ENCODE measurements at regions not wholly inside any gene's neighbourhood (a gene's known extent, or its start where the extent isn't known, plus 50 kb on each side); places are given as distances from the start of the nearest gene placed in this dataset.

DNA sequence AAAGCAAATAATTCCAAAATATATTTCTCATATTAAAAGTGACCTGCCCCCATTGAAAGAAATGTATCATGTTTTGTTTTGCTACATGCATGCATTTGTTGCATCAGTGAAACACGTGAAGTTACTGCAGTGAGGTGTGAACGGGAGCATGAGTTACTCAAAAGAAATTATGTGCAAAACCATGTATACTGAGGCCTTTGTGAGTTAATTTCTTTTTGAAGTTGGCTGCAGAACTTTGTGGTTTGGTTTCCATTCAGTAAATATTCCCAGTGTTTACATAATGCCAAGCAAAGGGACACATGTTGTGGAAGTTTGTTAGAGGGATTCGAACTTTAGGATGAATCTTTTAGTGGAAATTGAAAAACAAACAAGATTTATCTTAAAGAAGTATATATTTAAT is 619.4 kb upstream of the ADAMTS5 start:
- TF ChIP-seq, protein P1, sequence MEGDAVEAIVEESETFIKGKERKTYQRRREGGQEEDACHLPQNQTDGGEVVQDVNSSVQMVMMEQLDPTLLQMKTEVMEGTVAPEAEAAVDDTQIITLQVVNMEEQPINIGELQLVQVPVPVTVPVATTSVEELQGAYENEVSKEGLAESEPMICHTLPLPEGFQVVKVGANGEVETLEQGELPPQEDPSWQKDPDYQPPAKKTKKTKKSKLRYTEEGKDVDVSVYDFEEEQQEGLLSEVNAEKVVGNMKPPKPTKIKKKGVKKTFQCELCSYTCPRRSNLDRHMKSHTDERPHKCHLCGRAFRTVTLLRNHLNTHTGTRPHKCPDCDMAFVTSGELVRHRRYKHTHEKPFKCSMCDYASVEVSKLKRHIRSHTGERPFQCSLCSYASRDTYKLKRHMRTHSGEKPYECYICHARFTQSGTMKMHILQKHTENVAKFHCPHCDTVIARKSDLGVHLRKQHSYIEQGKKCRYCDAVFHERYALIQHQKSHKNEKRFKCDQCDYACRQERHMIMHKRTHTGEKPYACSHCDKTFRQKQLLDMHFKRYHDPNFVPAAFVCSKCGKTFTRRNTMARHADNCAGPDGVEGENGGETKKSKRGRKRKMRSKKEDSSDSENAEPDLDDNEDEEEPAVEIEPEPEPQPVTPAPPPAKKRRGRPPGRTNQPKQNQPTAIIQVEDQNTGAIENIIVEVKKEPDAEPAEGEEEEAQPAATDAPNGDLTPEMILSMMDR (IDR thresholded peaks at IDR 0.05; ENCODE audit: unreplicated experiment), result no peak
- no peaks in the 10 kb centered on the region for H3K36me3 Mint-ChIP-seq (ENCODE audit: insufficient read depth, unreplicated experiment)
- ChIA-PET CTCF (interaction anchor here (0.5 kb wide), 1 partner anchor 22 kb away, joined by 3 read pairs; no protein-coding TSS in a partner anchor), POLR2A (no interaction called here)
- H3K9me3 Mint-ChIP-seq (ENCODE audit: unreplicated experiment), result peaks cover 8% of the 10 kb centered on the region
- no peaks in the 10 kb centered on the region for H3K4me1 Mint-ChIP-seq (ENCODE audit: insufficient read depth, unreplicated experiment)
- intact Hi-C loops (cut with micrococcal nuclease), result no loop called here
- no peak for DNase-seq (ENCODE audit: unreplicated experiment)
- no peak overlapping the region for H3K4me3 Mint-ChIP-seq (ENCODE audit: unreplicated experiment)
- no peaks in the 10 kb centered on the region for H3K27me3 Mint-ChIP-seq (ENCODE audit: insufficient read depth, unreplicated experiment)
- no TSS peak for BruUV-seq (replicated peaks)
- H3K27ac Mint-ChIP-seq (ENCODE audit: low read depth, unreplicated experiment), result no peak overlapping the region

DNA sequence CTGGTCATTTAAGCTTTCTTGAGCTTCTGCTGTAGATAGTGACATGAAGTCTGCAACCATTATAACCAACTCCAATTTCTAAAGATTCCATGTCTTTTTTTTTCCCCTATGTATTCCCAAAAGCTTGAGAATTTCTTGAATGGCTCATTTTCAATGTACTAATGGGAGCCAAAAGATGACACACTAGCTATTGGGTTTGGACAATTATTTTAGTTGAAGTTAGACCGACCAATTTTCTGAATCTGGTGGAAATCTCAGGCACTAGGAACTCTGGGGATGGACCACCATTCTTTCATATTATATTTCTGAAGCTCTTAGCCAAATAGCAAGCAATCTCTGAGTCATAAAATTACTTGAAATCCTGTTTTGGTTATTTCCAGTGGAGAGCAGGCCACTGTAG is 617.4 kb upstream of the ADAMTS5 start:
- no peaks in the 10 kb centered on the region for H3K27me3 Mint-ChIP-seq (ENCODE audit: insufficient read depth, unreplicated experiment)
- CTCF ChIA-PET, result interaction anchor here (0.6 to 2.6 kb wide), 5 partner anchors 20 to 1357 kb away, joined by 3 to 22 read pairs (median 3); no protein-coding TSS in a partner anchor
- no peak for DNase-seq (ENCODE audit: unreplicated experiment)
- no peak overlapping the region for H3K4me3 Mint-ChIP-seq (ENCODE audit: unreplicated experiment)
- TF ChIP-seq, protein P1 (IDR thresholded peaks at IDR 0.05; ENCODE audit: unreplicated experiment), result no peak
- POLR2A ChIA-PET, result no interaction called here
- intact Hi-C loops (cut with micrococcal nuclease), result no loop called here
- no TSS peak for BruUV-seq (replicated peaks)
- peaks cover 8% of the 10 kb centered on the region for H3K9me3 Mint-ChIP-seq (ENCODE audit: unreplicated experiment)
- no peaks in the 10 kb centered on the region for H3K36me3 Mint-ChIP-seq (ENCODE audit: insufficient read depth, unreplicated experiment)
- H3K27ac Mint-ChIP-seq (ENCODE audit: low read depth, unreplicated experiment), result no peak overlapping the region
- no peaks in the 10 kb centered on the region for H3K4me1 Mint-ChIP-seq (ENCODE audit: insufficient read depth, unreplicated experiment)

DNA sequence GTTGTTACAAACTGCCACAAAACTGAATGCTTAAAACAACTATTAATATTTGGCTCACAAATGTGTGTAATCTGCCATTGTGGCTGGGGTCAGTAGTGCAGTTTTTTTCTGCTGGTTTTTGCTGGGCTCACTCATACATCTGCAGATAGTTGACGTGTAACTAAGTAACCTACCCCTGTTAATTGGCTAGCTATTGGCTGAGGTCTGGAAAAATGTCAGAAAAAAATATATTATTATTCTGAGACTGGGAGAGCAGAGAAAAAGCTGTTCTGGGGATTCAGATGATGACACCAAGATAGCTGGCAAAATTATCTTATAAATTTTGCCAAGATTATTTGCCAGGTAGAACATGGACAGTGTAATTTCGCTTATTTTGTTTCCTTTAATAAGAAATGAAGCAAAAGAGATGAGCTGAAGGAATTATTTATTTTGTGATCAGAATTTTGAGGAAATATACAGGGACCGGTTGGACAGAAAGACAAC is 616.1 kb upstream of the ADAMTS5 start:
- H3K27ac Mint-ChIP-seq (ENCODE audit: low read depth, unreplicated experiment), result no peak overlapping the region
- CTCF ChIA-PET, result interaction anchor here (1.7 to 2.6 kb wide), 2 partner anchors 18 to 732 kb away, joined by 6 to 22 read pairs; no protein-coding TSS in a partner anchor
- TF ChIP-seq, protein P1 (IDR thresholded peaks at IDR 0.05; ENCODE audit: unreplicated experiment), result no peak

DNA sequence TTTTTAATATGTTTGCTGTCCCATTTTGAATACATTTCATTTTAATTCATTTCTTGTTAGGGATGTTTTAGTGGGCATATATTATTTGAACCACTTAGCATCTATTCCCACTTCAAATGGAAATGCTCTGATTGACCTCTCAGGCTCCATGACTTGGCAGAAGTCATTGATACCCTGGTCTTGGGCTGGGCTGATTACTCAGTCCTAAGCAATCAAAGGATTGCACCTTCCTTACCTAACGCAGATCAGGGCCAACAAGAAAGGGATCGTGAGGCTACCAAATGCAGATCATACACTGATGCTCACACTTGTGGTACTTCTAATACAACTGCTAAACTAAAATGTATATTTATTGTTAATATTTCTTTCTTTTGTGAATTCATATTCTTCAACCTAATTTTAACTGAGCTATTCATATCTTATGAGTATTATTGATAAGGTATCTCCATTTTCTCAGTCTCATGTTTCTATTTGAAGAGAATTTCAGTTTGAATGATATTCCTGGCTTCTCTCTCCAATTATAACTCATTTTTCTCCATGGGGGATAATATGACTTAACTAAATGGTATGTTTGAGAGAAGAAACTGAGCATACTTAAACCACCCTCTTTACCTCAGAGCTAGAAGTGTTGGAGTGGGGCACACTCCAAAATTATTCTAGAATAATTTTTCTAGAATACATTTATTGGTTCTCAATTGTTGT is 615.5 kb upstream of the ADAMTS5 start:
- BruUV-seq (replicated peaks), result no TSS peak
- TF ChIP-seq, protein P1 (IDR thresholded peaks at IDR 0.05; ENCODE audit: unreplicated experiment), result no peak
- Mint-ChIP-seq H3K9me3 (ENCODE audit: unreplicated experiment) (no peaks in the 10 kb centered on the region), H3K36me3 (ENCODE audit: insufficient read depth, unreplicated experiment) (no peaks in the 10 kb centered on the region), H3K27ac (ENCODE audit: low read depth, unreplicated experiment) (no peak overlapping the region), H3K4me1 (ENCODE audit: insufficient read depth, unreplicated experiment) (no peaks in the 10 kb centered on the region), H3K4me3 (ENCODE audit: unreplicated experiment) (no peak overlapping the region), H3K27me3 (ENCODE audit: insufficient read depth, unreplicated experiment) (no peaks in the 10 kb centered on the region)
- DNase-seq (ENCODE audit: unreplicated experiment), result no peak
- POLR2A ChIA-PET, result interaction anchor here (0.6 kb wide), 1 partner anchor 1123 kb away, joined by 3 read pairs; no protein-coding TSS in a partner anchor
- intact Hi-C loops (cut with micrococcal nuclease), result no loop called here
- CTCF ChIA-PET, result interaction anchor here (2.6 kb wide), 1 partner anchor 18 kb away, joined by 22 read pairs; no protein-coding TSS in a partner anchor

More for the DNA sequence above, 616.1 kb upstream of the ADAMTS5 start:
- Mint-ChIP-seq H3K36me3 (ENCODE audit: insufficient read depth, unreplicated experiment) (no peaks in the 10 kb centered on the region), H3K4me3 (ENCODE audit: unreplicated experiment) (no peak overlapping the region), H3K9me3 (ENCODE audit: unreplicated experiment) (peaks cover under 1% of the 10 kb centered on the region), H3K4me1 (ENCODE audit: insufficient read depth, unreplicated experiment) (no peaks in the 10 kb centered on the region), H3K27me3 (ENCODE audit: insufficient read depth, unreplicated experiment) (no peaks in the 10 kb centered on the region)
- no TSS peak for BruUV-seq (replicated peaks)
- POLR2A ChIA-PET, result interaction anchor here (0.6 to 0.7 kb wide), 2 partner anchors 12 to 1122 kb away, joined by 3 read pairs; no protein-coding TSS in a partner anchor
- intact Hi-C loops (cut with micrococcal nuclease), result no loop called here
- no peak for DNase-seq (ENCODE audit: unreplicated experiment)

Data from MCF 10A (cell line).